ENCODE measurements at regions not wholly inside any gene's neighbourhood (a gene's known extent, or its start where the extent isn't known, plus 50 kb on each side); places are given as distances from the start of the nearest gene placed in this dataset.

DNA sequence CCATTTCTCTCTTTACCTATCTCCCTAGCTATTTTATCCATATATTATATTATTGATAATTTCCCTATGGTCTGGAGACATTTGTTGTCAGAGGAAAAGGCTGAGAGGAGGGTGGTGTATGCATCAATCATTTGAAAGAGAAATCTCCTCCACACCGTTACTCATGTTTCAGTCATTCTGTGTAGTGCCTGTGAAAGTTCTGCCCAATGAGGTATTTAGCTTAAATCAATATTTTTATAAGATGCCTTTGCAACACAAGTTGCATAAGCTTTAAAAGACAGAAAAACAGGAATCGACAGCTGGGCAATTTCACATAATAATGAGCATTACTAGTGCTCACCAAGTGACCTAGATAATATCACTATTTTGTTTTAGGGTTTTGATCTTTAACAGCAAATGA lies 363.7 kb upstream of the FSIP2 start:
- Histone ChIP-seq H3K18ac (ENCODE audit: insufficient read length, low read depth, low read length) (no peak overlapping the region), H2BK120ac (ENCODE audit: low read depth, low read length, poor library complexity, severe bottlenecking) (no peak overlapping the region), H3K27ac (ENCODE audit: insufficient read length, low read depth, low read length) (no peak overlapping the region), H3K27me3 (ENCODE audit: insufficient read depth, low read length) (no peaks in the 10 kb centered on the region), H3K23me2 (ENCODE audit: insufficient read length, low read depth, low read length, poor library complexity, severe bottlenecking) (no peaks in the 10 kb centered on the region), H3K4me1 (ENCODE audit: insufficient read depth, low read length) (no peaks in the 10 kb centered on the region), H2AK5ac (ENCODE audit: insufficient read length, low read length) (no peak overlapping the region), H3K56ac (ENCODE audit: insufficient read length, low read depth, low read length) (no peak overlapping the region), H3K79me1 (ENCODE audit: insufficient read depth, low read depth, low read length, poor library complexity, severe bottlenecking) (no peaks in the 10 kb centered on the region), H4K5ac (ENCODE audit: insufficient read length, low read depth, low read length) (no peak overlapping the region), H3T11ph (ENCODE audit: low read length) (no peak overlapping the region), H3K9ac (ENCODE audit: extremely low read depth, insufficient read length, low read length) (no peak overlapping the region), H2BK15ac (ENCODE audit: low read depth, low read length) (no peak overlapping the region), H2BK12ac (ENCODE audit: insufficient read length, low read depth, low read length) (no peak overlapping the region), H3K4ac (ENCODE audit: low read depth, low read length) (no peak overlapping the region), H4K8ac (replicated peaks; ENCODE audit: insufficient read length, low read depth, low read length) (no peak overlapping the region), H3K23ac (ENCODE audit: insufficient read length, low read depth, low read length) (no peak overlapping the region), H2BK20ac (ENCODE audit: low read depth, low read length, poor library complexity, severe bottlenecking) (no peak overlapping the region), H4K20me1 (ENCODE audit: control insufficient read depth, insufficient read depth, insufficient read length) (no peaks in the 10 kb centered on the region), H3K79me2 (ENCODE audit: insufficient read depth, low read length) (no peaks in the 10 kb centered on the region), H3K4me2 (ENCODE audit: insufficient read depth, insufficient read length, low read length) (no peak overlapping the region), H3K14ac (ENCODE audit: insufficient read depth, low read length) (no peak overlapping the region), H4K91ac (ENCODE audit: insufficient read length, low read depth, low read length) (no peak overlapping the region), H3K9me3 (ENCODE audit: control insufficient read depth, low read depth, low read length) (no peaks in the 10 kb centered on the region), H2BK5ac (ENCODE audit: insufficient read length, low read length) (no peak overlapping the region), H2AFZ (ENCODE audit: low read length) (no peak overlapping the region)
- no peaks in the 10 kb centered on the region for H3K9me3 Mint-ChIP-seq
- no peak overlapping the region for H3K27ac Mint-ChIP-seq
- H3K36me3 Mint-ChIP-seq (ENCODE audit: insufficient read depth in 1 of 3, low read depth in 3 of 3) = no peaks in the 10 kb centered on the region
- TF ChIP-seq, protein P1, sequence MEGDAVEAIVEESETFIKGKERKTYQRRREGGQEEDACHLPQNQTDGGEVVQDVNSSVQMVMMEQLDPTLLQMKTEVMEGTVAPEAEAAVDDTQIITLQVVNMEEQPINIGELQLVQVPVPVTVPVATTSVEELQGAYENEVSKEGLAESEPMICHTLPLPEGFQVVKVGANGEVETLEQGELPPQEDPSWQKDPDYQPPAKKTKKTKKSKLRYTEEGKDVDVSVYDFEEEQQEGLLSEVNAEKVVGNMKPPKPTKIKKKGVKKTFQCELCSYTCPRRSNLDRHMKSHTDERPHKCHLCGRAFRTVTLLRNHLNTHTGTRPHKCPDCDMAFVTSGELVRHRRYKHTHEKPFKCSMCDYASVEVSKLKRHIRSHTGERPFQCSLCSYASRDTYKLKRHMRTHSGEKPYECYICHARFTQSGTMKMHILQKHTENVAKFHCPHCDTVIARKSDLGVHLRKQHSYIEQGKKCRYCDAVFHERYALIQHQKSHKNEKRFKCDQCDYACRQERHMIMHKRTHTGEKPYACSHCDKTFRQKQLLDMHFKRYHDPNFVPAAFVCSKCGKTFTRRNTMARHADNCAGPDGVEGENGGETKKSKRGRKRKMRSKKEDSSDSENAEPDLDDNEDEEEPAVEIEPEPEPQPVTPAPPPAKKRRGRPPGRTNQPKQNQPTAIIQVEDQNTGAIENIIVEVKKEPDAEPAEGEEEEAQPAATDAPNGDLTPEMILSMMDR (conservative IDR thresholded peaks at IDR 0.05) = no peak
- H3K4me3 Mint-ChIP-seq = no peak overlapping the region
- DNase-seq = no peak
- no CpG with 5 or more reads among the region's 2 CpGs for WGBS (ENCODE audit: extremely low coverage, insufficient read length, low lambda C conversion rate)
- no peaks in the 10 kb centered on the region for H3K27me3 Mint-ChIP-seq (ENCODE audit: low read depth)
- no peaks in the 10 kb centered on the region for H3K4me1 Mint-ChIP-seq

Data from H9 (cell line).